ENCODE measurements at regions not wholly inside any gene's neighbourhood (a gene's known extent, or its start where the extent isn't known, plus 50 kb on each side); places are given as distances from the start of the nearest gene placed in this dataset.

- peaks cover 5% of the 10 kb centered on the region; the same call in 1 of the 2 replicates for H3K27me3 ChIP-seq (ENCODE audit: control insufficient read depth, insufficient read depth, low read length)
- in situ Hi-C loops (cut with HindIII; ENCODE audit: low pct_unique_long_range_greater_than_20kb, low sequenced_read_pairs) = no loop called here
Measured at GRCh38 chr2:65775839-65776238, 343.4 kb upstream of the SPRED2 start.

DNA sequence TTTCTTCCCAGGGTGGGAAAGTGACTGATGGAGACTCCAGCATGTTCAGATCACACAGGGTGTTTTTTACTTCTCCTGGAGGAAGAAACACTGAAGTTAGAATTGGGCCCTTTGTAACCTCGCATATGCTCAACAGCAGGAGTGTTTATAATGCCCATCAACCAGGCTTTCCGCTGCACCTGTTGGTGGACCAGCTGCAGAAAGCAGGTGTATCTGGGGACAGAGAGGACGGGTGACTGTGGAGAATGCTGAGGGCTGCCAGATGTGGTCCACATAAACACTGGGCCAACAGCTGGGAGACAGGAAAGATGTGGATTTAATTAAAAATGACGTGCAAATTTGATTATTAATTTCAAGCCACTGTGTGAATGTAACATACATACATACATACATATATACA is 335.5 kb upstream of the SPRED2 start:
- in situ Hi-C loops (cut with HindIII; ENCODE audit: low pct_unique_long_range_greater_than_20kb, low sequenced_read_pairs) (no loop called here), intact Hi-C loops (cut with micrococcal nuclease; ENCODE audit: unreplicated experiment) (no loop called here)
- Histone ChIP-seq H3K4me3 (ENCODE audit: low read depth in 2 of 2, low read length in 2 of 2) (no peak overlapping the region), H3K27ac (ENCODE audit: low read length) (no peak overlapping the region), H3K4me1 (ENCODE audit: control insufficient read depth, insufficient read depth, low read length) (no peaks in the 10 kb centered on the region), H3K27me3 (ENCODE audit: control insufficient read depth, insufficient read depth, low read length) (peaks cover 4% of the 10 kb centered on the region; the same call in 1 of the 2 replicates), H3K36me3 (ENCODE audit: control insufficient read depth, insufficient read depth, low read length) (no peaks in the 10 kb centered on the region), H3K9me3 (ENCODE audit: control insufficient read depth, insufficient read depth, low read depth, low read length) (no peaks in the 10 kb centered on the region)
- TF ChIP-seq TCF7L2 (IDR thresholded peaks at IDR 0.05; ENCODE audit: low read depth, low read length) = no peak
- TF ChIP-seq, protein P1, sequence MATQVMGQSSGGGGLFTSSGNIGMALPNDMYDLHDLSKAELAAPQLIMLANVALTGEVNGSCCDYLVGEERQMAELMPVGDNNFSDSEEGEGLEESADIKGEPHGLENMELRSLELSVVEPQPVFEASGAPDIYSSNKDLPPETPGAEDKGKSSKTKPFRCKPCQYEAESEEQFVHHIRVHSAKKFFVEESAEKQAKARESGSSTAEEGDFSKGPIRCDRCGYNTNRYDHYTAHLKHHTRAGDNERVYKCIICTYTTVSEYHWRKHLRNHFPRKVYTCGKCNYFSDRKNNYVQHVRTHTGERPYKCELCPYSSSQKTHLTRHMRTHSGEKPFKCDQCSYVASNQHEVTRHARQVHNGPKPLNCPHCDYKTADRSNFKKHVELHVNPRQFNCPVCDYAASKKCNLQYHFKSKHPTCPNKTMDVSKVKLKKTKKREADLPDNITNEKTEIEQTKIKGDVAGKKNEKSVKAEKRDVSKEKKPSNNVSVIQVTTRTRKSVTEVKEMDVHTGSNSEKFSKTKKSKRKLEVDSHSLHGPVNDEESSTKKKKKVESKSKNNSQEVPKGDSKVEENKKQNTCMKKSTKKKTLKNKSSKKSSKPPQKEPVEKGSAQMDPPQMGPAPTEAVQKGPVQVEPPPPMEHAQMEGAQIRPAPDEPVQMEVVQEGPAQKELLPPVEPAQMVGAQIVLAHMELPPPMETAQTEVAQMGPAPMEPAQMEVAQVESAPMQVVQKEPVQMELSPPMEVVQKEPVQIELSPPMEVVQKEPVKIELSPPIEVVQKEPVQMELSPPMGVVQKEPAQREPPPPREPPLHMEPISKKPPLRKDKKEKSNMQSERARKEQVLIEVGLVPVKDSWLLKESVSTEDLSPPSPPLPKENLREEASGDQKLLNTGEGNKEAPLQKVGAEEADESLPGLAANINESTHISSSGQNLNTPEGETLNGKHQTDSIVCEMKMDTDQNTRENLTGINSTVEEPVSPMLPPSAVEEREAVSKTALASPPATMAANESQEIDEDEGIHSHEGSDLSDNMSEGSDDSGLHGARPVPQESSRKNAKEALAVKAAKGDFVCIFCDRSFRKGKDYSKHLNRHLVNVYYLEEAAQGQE (IDR thresholded peaks at IDR 0.05; ENCODE audit: insufficient read depth in 1 of 2, low read depth in 2 of 2, low read length in 1 of 2) = no peak
- TF ChIP-seq, protein P2, sequence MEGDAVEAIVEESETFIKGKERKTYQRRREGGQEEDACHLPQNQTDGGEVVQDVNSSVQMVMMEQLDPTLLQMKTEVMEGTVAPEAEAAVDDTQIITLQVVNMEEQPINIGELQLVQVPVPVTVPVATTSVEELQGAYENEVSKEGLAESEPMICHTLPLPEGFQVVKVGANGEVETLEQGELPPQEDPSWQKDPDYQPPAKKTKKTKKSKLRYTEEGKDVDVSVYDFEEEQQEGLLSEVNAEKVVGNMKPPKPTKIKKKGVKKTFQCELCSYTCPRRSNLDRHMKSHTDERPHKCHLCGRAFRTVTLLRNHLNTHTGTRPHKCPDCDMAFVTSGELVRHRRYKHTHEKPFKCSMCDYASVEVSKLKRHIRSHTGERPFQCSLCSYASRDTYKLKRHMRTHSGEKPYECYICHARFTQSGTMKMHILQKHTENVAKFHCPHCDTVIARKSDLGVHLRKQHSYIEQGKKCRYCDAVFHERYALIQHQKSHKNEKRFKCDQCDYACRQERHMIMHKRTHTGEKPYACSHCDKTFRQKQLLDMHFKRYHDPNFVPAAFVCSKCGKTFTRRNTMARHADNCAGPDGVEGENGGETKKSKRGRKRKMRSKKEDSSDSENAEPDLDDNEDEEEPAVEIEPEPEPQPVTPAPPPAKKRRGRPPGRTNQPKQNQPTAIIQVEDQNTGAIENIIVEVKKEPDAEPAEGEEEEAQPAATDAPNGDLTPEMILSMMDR (IDR thresholded peaks at IDR 0.05) = no peak
- no peak for TF ChIP-seq SIN3A (IDR thresholded peaks at IDR 0.05; ENCODE audit: borderline replicate concordance, insufficient read depth, low read depth, low read length)
- TF ChIP-seq POLR2AphosphoS5 (IDR thresholded peaks at IDR 0.05; ENCODE audit: low read depth, low read length) = no peak
- no peak for ATAC-seq
- ChIA-PET CTCF (no interaction called here), POLR2A (no interaction called here)
- no TSS peak for BruUV-seq (replicated peaks)
- no peak for DNase-seq (ENCODE audit: low read depth, low spot score)

More at GRCh38 chr2:65775839-65776238, 343.4 kb upstream of the SPRED2 start:
- TF ChIP-seq SIN3A (IDR thresholded peaks at IDR 0.05; ENCODE audit: borderline replicate concordance, insufficient read depth, low read depth, low read length) = no peak
- TF ChIP-seq, protein P2 (IDR thresholded peaks at IDR 0.05) = no peak; the same call in 1 of the 2 replicates
- no peaks in the 10 kb centered on the region for H3K36me3 ChIP-seq (ENCODE audit: control insufficient read depth, insufficient read depth, low read length)
- no peaks in the 10 kb centered on the region for H3K9me3 ChIP-seq (ENCODE audit: control insufficient read depth, insufficient read depth, low read depth, low read length)
- no TSS peak for BruUV-seq (replicated peaks)
- no peak overlapping the region for H3K4me3 ChIP-seq (ENCODE audit: low read depth in 2 of 2, low read length in 2 of 2)
- no peaks in the 10 kb centered on the region for H3K4me1 ChIP-seq (ENCODE audit: control insufficient read depth, insufficient read depth, low read length)
- H3K27ac ChIP-seq (ENCODE audit: low read length) = no peak overlapping the region
- ChIA-PET CTCF (no interaction called here), POLR2A (no interaction called here)
- intact Hi-C loops (cut with micrococcal nuclease; ENCODE audit: unreplicated experiment) = no loop called here
- no peak for DNase-seq (ENCODE audit: low read depth, low spot score)
- no peak for ATAC-seq

Measured in Panc1 (cell line).